GM12864 (cell line): ENCODE measurements at regions not wholly inside any gene's neighbourhood (a gene's known extent, or its start where the extent isn't known, plus 50 kb on each side); places are given as distances from the start of the nearest gene placed in this dataset.

Source experiments
- DNase-seq: peaks from one replicate; pipeline ENCODE4 v3.0.0-alpha.2; 2011; ENCODE audit warnings: low read depth
- H3K4me3 ChIP-seq: 2 replicates; pipeline ENCODE4 v1.5.1; 2011; ENCODE audit warnings: mild to moderate bottlenecking, low read depth, low read length, control low read depth
- TF ChIP-seq, protein P1 (sequence below): IDR thresholded peaks from 2 replicates; pipeline ENCODE4 v1.5.1; 2011; ENCODE audit warnings: low read depth, mild to moderate bottlenecking, moderate library complexity, low read length, control low read depth, inconsistent platforms; ENCODE audit errors: missing control alignments

DNA sequence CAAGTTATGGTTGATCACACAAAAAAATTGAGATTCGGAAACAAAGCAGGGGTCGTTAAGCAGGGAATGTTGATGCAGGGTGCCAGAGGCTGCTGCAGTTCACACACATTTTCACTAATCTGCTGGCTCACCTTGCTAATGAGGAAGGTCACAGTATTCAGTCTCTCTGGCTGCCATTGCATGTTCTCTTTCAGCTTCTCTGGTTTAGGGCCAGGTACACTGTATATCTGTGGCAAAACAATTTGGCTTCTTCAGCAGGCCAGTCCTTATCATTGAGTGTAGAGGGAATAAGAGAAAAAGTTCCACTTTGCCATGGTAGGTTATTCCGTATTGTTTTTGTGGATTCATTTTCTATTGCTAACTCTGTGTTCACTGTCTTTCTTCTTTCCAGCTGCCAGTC is 283.7 kb upstream of the ANO3 start:
- TF ChIP-seq, protein P1, sequence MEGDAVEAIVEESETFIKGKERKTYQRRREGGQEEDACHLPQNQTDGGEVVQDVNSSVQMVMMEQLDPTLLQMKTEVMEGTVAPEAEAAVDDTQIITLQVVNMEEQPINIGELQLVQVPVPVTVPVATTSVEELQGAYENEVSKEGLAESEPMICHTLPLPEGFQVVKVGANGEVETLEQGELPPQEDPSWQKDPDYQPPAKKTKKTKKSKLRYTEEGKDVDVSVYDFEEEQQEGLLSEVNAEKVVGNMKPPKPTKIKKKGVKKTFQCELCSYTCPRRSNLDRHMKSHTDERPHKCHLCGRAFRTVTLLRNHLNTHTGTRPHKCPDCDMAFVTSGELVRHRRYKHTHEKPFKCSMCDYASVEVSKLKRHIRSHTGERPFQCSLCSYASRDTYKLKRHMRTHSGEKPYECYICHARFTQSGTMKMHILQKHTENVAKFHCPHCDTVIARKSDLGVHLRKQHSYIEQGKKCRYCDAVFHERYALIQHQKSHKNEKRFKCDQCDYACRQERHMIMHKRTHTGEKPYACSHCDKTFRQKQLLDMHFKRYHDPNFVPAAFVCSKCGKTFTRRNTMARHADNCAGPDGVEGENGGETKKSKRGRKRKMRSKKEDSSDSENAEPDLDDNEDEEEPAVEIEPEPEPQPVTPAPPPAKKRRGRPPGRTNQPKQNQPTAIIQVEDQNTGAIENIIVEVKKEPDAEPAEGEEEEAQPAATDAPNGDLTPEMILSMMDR: no peak
- DNase-seq: no peak
- H3K4me3 ChIP-seq: no peak overlapping the region

DNA sequence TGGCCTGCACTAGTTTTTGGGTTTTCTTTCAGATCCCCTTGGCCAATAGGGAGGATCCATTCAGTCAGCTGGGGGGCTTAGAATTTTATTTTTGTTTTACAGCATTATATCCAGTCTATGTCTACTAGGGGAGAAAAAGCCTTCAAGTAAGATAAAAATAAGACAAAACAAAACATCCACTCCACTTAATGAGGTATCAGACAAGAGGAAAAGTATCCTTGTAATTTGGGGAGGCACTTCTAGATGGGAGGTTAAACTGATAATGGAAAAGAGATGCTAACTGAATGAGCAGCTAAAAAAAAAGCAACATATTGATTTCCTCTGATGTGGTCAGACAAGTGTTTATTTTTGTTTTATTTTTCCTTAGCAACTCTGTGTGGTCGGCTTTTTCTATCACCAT is 278.0 kb upstream of the ANO3 start:
- no peak for DNase-seq
- no peak overlapping the region for H3K4me3 ChIP-seq
- TF ChIP-seq, protein P1: no peak

DNA sequence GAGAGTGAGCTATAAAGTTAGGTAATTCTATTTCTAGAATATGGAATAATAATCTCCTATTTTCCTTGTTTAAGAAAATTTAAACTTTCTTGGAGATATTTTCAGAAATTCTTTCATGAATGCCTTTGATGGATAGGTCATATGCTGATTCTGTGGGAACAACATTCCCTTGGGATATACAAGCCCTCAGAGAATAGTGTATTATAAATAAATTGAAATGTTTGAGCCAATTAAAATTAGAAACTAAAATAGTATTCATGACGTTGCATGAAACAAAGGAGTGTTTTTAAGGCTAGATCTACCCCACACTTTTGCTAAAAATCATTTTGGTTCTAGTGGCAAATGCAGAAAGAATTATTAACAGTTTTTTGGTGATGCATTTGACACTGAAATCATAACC is 269.3 kb upstream of the ANO3 start:
- no peak for DNase-seq
- TF ChIP-seq, protein P1: no peak
- H3K4me3 ChIP-seq: no peak overlapping the region

DNA sequence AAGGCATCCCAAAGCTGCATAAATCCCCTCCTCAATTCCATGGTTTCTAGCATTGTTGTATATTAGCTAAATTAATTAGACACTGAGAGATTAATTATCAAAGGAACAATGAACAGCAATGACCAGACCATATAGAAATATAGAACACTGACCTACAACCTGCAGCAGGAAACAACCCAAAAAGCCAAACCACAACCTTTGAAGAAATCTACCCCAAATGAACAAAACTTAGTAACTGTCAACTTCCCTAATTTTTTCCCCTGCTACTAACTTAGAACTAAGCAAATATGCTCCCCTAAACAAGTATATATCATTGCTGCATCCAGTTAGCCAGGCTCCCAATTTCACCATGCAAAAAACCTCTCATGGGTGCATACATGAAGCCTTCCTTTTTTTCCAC is 268.0 kb upstream of the ANO3 start:
- TF ChIP-seq, protein P1: no peak
- DNase-seq: no peak
- no peak overlapping the region for H3K4me3 ChIP-seq

DNA sequence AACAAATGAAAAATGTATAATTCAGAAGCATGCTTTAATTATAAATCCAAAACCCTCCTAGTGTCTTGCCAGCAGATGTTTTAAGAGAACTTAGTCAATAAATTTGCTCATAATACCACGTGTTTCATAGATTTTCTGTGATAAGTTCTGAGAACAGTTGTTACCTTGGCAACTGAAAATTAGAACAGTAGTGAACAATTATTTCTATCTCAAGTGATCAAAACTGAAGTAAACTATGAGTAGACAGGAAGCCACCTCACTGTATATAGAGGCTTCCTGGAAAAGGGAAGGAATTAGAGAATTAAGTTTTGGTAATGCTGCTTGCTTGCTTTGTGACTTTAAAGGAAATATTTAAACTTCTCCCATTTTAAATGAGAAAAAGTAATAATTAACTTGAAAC is 266.0 kb upstream of the ANO3 start:
- no peak for DNase-seq
- TF ChIP-seq, protein P1: no peak
- no peak overlapping the region for H3K4me3 ChIP-seq

DNA sequence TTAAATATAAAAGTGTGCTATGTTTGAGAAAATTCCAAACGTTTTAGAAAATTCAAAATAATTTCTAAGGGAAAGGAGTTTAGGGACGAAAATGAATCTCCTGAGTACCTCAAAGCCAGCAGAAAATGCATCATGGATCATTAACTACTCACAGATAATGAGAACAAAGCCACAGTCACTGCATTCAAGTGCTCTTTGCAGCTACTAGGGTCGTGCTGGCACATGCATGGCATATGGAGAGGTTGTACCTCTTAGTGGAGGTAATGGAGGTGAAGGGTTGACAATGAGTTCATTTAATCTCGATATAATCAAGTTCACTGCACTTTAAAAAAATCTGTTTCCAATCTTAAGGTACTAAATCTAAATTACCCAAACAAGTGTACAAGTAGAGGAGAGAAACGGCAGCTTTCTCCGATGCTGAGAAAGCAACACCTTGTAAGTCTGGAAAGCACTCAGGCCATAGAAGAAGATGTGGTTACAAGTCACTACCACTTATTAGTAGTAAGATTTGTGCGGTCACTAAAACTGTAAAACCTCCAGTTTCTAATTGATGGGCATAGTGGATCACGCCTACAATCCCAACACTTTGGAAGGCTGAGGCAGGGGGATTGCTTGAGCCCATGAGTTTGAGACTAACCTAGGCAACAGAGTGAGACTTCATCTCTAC is 261.1 kb upstream of the ANO3 start:
- H3K4me3 ChIP-seq: no peak overlapping the region
- DNase-seq: no peak
- TF ChIP-seq, protein P1: no peak

DNA sequence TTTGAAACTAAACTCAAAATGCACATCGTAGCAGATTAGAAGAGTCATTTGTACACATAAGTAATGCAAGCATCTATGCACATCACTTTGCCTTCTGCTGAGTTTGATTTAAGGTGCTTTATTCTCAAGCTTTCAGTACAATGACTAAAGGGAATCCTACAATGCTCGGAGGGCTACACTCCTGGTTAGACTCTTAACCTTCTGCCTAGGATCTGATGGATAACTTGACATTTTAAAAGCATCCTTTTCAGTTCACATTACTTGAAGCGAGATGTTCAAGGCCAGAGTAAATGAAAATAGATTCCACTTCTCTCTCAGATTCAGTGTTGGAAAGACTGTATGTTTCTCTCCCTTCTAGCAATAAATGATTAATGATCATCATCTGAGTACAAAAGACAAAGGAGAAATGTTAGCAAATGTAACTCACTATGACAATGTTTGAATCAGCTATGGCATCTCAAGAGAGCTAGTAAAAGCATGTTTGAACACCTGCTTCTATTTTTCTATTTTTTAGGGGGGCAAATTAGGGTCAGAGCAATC is 259.2 kb upstream of the ANO3 start:
- H3K4me3 ChIP-seq: no peak overlapping the region
- no peak for DNase-seq
- TF ChIP-seq, protein P1: no peak
